ENCODE measurements at regions not wholly inside any gene's neighbourhood (a gene's known extent, or its start where the extent isn't known, plus 50 kb on each side); places are given as distances from the start of the nearest gene placed in this dataset.

GRCh38 chr1:213651077-213651476, 336.7 kb upstream of the PROX1 start:
- intact Hi-C loops (cut with DNase I; ENCODE audit: low total_unique reads): no loop called here
- DNase-seq (ENCODE audit: low spot score in 2 of 2): no peak
- Histone ChIP-seq H3K27me3 (no peaks in the 10 kb centered on the region), H3K9me3 (no peaks in the 10 kb centered on the region), H3K36me3 (no peaks in the 10 kb centered on the region), H3K4me1 (no peaks in the 10 kb centered on the region), H3K4me3 (no peak overlapping the region), H3K27ac (no peak overlapping the region)
- no peak for TF ChIP-seq POLR2A (IDR thresholded peaks at IDR 0.05)
- TF ChIP-seq POLR2AphosphoS5 (IDR thresholded peaks at IDR 0.05): no peak
- no peak for TF ChIP-seq CTCF (IDR thresholded peaks at IDR 0.05)

GRCh38 chr1:213652109-213652508, 335.7 kb upstream of the PROX1 start:
- Histone ChIP-seq H3K27me3 (no peaks in the 10 kb centered on the region), H3K9me3 (no peaks in the 10 kb centered on the region), H3K36me3 (no peaks in the 10 kb centered on the region), H3K4me3 (no peak overlapping the region), H3K4me1 (no peaks in the 10 kb centered on the region), H3K27ac (no peak overlapping the region)
- intact Hi-C loops (cut with DNase I; ENCODE audit: low total_unique reads): no loop called here
- no peak for DNase-seq (ENCODE audit: low spot score in 2 of 2)
- TF ChIP-seq POLR2A (IDR thresholded peaks at IDR 0.05) (no peak), POLR2AphosphoS5 (IDR thresholded peaks at IDR 0.05) (no peak), CTCF (IDR thresholded peaks at IDR 0.05) (no peak)

GRCh38 chr1:213656039-213656438, 331.7 kb upstream of the PROX1 start:
- H3K27me3 ChIP-seq: no peaks in the 10 kb centered on the region
- H3K36me3 ChIP-seq: no peaks in the 10 kb centered on the region
- intact Hi-C loops (cut with DNase I; ENCODE audit: low total_unique reads): no loop called here
- no peaks in the 10 kb centered on the region for H3K4me1 ChIP-seq
- no peak for DNase-seq (ENCODE audit: low spot score in 2 of 2)
- H3K4me3 ChIP-seq: no peak overlapping the region
- TF ChIP-seq POLR2AphosphoS5 (IDR thresholded peaks at IDR 0.05) (no peak), CTCF (IDR thresholded peaks at IDR 0.05) (no peak), POLR2A (IDR thresholded peaks at IDR 0.05) (no peak)
- no peak overlapping the region for H3K27ac ChIP-seq
- H3K9me3 ChIP-seq: no peaks in the 10 kb centered on the region

GRCh38 chr1:213656503-213656902, 331.3 kb upstream of the PROX1 start:
- H3K27me3 ChIP-seq: no peaks in the 10 kb centered on the region
- no peaks in the 10 kb centered on the region for H3K9me3 ChIP-seq
- H3K36me3 ChIP-seq: no peaks in the 10 kb centered on the region
- H3K4me1 ChIP-seq: no peaks in the 10 kb centered on the region
- DNase-seq (ENCODE audit: low spot score in 2 of 2): no peak
- TF ChIP-seq CTCF (IDR thresholded peaks at IDR 0.05) (no peak), POLR2AphosphoS5 (IDR thresholded peaks at IDR 0.05) (no peak), POLR2A (IDR thresholded peaks at IDR 0.05) (no peak)
- H3K27ac ChIP-seq: no peak overlapping the region
- intact Hi-C loops (cut with DNase I; ENCODE audit: low total_unique reads): no loop called here
- H3K4me3 ChIP-seq: no peak overlapping the region

- no peak overlapping the region for H3K27ac ChIP-seq
- no peaks in the 10 kb centered on the region for H3K9me3 ChIP-seq
- no peaks in the 10 kb centered on the region for H3K4me1 ChIP-seq
- intact Hi-C loops (cut with DNase I; ENCODE audit: low total_unique reads): no loop called here
- no peak for DNase-seq (ENCODE audit: low spot score in 2 of 2)
- no peak overlapping the region for H3K4me3 ChIP-seq
- no peaks in the 10 kb centered on the region for H3K36me3 ChIP-seq
- TF ChIP-seq POLR2A (IDR thresholded peaks at IDR 0.05): no peak
- no peak for TF ChIP-seq POLR2AphosphoS5 (IDR thresholded peaks at IDR 0.05)
- TF ChIP-seq CTCF (IDR thresholded peaks at IDR 0.05): no peak
- H3K27me3 ChIP-seq: no peaks in the 10 kb centered on the region
Measured at GRCh38 chr1:213657013-213657412, 330.8 kb upstream of the PROX1 start.
